22Rv1 (cell line): ENCODE measurements at regions not wholly inside any gene's neighbourhood (a gene's known extent, or its start where the extent isn't known, plus 50 kb on each side); places are given as distances from the start of the nearest gene placed in this dataset.

Experiments used
- H3K27ac ChIP-seq: fragments of 450-650 bp; 2 replicates; pipeline ENCODE4 v1.5.1; 2017
- ZFX ChIP-seq: fragments of 450-650 bp; IDR thresholded peaks from 2 replicates; pipeline ENCODE4 v1.6.1; 2017; ENCODE audit warnings: antibody characterized with exemption, borderline replicate concordance
- TF ChIP-seq, protein P1 (sequence below): fragments of 450-650 bp; IDR thresholded peaks from 2 replicates; pipeline ENCODE4 v1.5.1; 2017; ENCODE audit warnings: mild to moderate bottlenecking

GRCh38 chr15:98425173-98425572 is 223.2 kb upstream of the IGF1R start:
- TF ChIP-seq, protein P1, sequence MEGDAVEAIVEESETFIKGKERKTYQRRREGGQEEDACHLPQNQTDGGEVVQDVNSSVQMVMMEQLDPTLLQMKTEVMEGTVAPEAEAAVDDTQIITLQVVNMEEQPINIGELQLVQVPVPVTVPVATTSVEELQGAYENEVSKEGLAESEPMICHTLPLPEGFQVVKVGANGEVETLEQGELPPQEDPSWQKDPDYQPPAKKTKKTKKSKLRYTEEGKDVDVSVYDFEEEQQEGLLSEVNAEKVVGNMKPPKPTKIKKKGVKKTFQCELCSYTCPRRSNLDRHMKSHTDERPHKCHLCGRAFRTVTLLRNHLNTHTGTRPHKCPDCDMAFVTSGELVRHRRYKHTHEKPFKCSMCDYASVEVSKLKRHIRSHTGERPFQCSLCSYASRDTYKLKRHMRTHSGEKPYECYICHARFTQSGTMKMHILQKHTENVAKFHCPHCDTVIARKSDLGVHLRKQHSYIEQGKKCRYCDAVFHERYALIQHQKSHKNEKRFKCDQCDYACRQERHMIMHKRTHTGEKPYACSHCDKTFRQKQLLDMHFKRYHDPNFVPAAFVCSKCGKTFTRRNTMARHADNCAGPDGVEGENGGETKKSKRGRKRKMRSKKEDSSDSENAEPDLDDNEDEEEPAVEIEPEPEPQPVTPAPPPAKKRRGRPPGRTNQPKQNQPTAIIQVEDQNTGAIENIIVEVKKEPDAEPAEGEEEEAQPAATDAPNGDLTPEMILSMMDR = no peak
- no peak for TF ChIP-seq ZFX
- no peak overlapping the region for H3K27ac ChIP-seq

- H3K27ac ChIP-seq = no peak overlapping the region
- no peak for TF ChIP-seq ZFX
- TF ChIP-seq, protein P1 = no peak
These were observed 221.0 kb upstream of the IGF1R start for GRCh38 chr15:98427321-98427720.

DNA sequence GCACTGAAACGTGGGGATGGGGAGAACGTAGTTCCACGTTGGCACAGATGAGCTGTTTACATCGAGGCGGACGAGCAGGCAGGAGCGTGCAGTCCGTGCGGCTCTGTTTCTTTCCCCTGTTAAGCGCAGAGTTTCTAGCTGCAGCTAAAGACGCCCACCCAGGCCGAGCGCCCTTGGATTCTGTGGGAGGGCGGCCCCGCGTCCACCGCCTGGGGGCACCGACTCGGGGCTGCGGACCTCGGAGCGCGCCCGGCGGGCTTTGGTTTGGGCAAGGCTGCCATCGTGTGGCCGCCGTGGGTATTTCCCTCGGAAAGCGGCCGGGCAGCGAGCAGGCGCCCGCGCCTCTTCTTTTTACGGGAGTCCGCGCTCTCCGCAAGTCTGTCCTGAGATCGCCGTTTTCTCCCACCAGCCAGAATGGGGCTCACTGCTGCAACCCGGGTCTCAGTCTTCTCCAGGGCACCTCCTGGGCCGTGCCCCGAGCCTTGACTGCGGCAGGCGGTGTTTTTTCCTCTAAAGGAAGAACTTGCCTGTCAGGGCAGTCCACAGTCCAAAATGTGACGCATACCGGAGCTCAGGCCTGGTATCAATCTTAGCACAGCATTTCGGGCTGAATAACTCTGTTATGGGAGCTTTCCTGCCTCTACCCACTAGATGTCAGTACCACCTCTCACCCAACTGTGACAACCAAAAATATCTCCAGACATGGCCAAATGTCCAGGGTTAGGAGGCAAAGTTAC is 219.9 kb upstream of the IGF1R start:
- H3K27ac ChIP-seq = no peak overlapping the region
- TF ChIP-seq ZFX = no peak
- TF ChIP-seq, protein P1 = peak; percentile 94

- H3K27ac ChIP-seq = no peak overlapping the region
- TF ChIP-seq, protein P1 = no peak
- TF ChIP-seq ZFX = no peak
These were observed 217.2 kb upstream of the IGF1R start for GRCh38 chr15:98431171-98431570.

- H3K27ac ChIP-seq = no peak overlapping the region
- TF ChIP-seq, protein P1 = no peak
These were observed 215.0 kb upstream of the IGF1R start for GRCh38 chr15:98433346-98433745.

DNA sequence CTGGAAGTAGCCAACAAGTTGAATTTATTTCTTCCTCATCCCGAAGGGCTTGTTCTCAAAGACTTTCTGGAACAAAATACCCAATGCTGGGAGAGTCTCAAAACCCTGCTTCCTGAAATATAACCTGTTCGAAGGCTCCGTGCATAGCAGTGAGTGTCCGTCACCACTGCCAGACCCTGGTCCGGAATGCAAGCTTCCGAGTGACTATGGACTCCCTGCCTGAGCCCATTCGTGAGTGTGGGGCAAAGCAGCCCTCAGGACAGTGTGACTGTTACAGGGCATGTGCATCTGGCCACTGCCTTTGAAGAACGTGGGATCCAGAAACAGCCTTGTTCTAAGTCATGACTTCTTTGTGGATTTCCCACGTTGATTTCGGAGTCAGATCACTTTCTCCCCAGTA is 214.5 kb upstream of the IGF1R start:
- no peak overlapping the region for H3K27ac ChIP-seq
- TF ChIP-seq ZFX = no peak
- TF ChIP-seq, protein P1 = no peak

- H3K27ac ChIP-seq = no peak overlapping the region
- TF ChIP-seq, protein P1 = no peak
- no peak for TF ChIP-seq ZFX
These were observed 210.6 kb upstream of the IGF1R start for GRCh38 chr15:98437752-98438151.
